ENCODE measurements at regions not wholly inside any gene's neighbourhood (a gene's known extent, or its start where the extent isn't known, plus 50 kb on each side); places are given as distances from the start of the nearest gene placed in this dataset.

GRCh38 chr12:72792889-72793288 is 520.7 kb downstream of the TRHDE start:
- TF ChIP-seq CTCF (IDR thresholded peaks at IDR 0.05) (no peak), POLR2A (IDR thresholded peaks at IDR 0.05) (no peak)

Data from tibial nerve (tissue), 3 donors.